ENCODE measurements at regions not wholly inside any gene's neighbourhood (a gene's known extent, or its start where the extent isn't known, plus 50 kb on each side); places are given as distances from the start of the nearest gene placed in this dataset.

DNA sequence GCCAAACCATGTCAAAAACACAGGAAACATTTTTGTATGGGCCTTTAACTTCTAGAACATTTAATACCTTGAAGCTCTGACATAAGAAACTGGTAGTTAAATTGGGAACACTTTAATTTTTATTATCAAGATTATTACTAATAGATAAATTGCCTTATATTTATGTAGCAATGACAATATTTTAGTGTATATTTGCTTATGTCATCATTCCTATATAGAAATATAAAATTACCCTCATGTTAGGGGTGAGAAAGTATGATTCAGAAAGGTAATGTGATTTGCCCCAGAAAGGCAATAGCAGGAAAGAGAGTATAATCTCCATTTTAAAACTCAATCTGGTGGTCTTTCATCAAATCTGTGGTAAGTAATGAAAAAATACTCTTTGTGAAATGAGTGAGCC, 147.4 kb downstream of the IL15 start:
- H3K4me3 ChIP-seq: no peak overlapping the region
- H3K36me3 ChIP-seq (ENCODE audit: control insufficient read depth in 4 of 4, insufficient read depth in 4 of 4, low read length in 4 of 4): no peaks in the 10 kb centered on the region
- ATAC-seq (ENCODE audit: insufficient read depth, low FRiP score) (no peak), DNase-seq (no peak)
- no peak overlapping the region for H3K27ac ChIP-seq (ENCODE audit: low read depth in 1 of 2, low read length in 1 of 2)
- H3K4me1 ChIP-seq (ENCODE audit: control insufficient read depth in 5 of 5, insufficient read depth in 5 of 5, low read length in 5 of 5): no peaks in the 10 kb centered on the region
- no peak overlapping the region for H3K9ac ChIP-seq (ENCODE audit: insufficient read depth in 1 of 2, low read length in 2 of 2)
- H3K27me3 ChIP-seq (ENCODE audit: control insufficient read depth in 3 of 3, insufficient read depth in 3 of 3, low read length in 2 of 3): no peaks in the 10 kb centered on the region
- TF ChIP-seq, protein P1, sequence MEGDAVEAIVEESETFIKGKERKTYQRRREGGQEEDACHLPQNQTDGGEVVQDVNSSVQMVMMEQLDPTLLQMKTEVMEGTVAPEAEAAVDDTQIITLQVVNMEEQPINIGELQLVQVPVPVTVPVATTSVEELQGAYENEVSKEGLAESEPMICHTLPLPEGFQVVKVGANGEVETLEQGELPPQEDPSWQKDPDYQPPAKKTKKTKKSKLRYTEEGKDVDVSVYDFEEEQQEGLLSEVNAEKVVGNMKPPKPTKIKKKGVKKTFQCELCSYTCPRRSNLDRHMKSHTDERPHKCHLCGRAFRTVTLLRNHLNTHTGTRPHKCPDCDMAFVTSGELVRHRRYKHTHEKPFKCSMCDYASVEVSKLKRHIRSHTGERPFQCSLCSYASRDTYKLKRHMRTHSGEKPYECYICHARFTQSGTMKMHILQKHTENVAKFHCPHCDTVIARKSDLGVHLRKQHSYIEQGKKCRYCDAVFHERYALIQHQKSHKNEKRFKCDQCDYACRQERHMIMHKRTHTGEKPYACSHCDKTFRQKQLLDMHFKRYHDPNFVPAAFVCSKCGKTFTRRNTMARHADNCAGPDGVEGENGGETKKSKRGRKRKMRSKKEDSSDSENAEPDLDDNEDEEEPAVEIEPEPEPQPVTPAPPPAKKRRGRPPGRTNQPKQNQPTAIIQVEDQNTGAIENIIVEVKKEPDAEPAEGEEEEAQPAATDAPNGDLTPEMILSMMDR (IDR thresholded peaks at IDR 0.05; ENCODE audit: control extremely low read depth, extremely low read depth): no peak
- H3K9me3 ChIP-seq (ENCODE audit: control insufficient read depth in 4 of 4, insufficient read depth in 3 of 4, low read length in 3 of 4): peaks cover 0 to 2% (median 0%) of the 10 kb centered on the region in 4 donors

DNA sequence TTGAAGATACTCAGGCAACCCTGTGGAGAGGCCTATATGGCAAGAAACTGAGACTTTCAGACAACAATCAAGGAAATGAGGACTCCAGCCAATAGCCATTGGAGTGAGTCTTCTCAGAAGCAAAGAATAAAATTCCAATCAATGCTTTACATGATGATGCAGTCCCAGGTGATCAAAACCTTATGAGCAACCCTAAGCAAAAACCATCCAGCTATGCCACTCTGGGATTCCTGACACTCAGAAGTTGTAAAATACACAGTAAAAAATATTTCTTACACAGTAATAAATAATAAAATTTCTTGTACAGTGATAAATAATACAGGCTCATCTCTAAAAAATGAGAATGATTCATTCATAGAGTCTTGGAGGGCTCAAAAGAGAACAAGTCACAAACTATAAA, 150.6 kb downstream of the IL15 start:
- Histone ChIP-seq H3K27me3 (ENCODE audit: control insufficient read depth in 3 of 3, insufficient read depth in 3 of 3, low read length in 2 of 3) (no peaks in the 10 kb centered on the region), H3K9ac (ENCODE audit: insufficient read depth in 1 of 2, low read length in 2 of 2) (no peak overlapping the region), H3K36me3 (ENCODE audit: control insufficient read depth in 4 of 4, insufficient read depth in 4 of 4, low read length in 4 of 4) (no peaks in the 10 kb centered on the region), H3K9me3 (ENCODE audit: control insufficient read depth in 4 of 4, insufficient read depth in 3 of 4, low read length in 3 of 4) (peaks cover 0 to 2% (median 0%) of the 10 kb centered on the region in 4 donors), H3K4me3 (no peak overlapping the region), H3K4me1 (ENCODE audit: control insufficient read depth in 5 of 5, insufficient read depth in 5 of 5, low read length in 5 of 5) (no peaks in the 10 kb centered on the region), H3K27ac (ENCODE audit: low read depth in 1 of 2, low read length in 1 of 2) (no peak overlapping the region)
- TF ChIP-seq, protein P1 (IDR thresholded peaks at IDR 0.05; ENCODE audit: control extremely low read depth, extremely low read depth): no peak
- ATAC-seq (ENCODE audit: insufficient read depth, low FRiP score) (no peak), DNase-seq (no peak)

DNA sequence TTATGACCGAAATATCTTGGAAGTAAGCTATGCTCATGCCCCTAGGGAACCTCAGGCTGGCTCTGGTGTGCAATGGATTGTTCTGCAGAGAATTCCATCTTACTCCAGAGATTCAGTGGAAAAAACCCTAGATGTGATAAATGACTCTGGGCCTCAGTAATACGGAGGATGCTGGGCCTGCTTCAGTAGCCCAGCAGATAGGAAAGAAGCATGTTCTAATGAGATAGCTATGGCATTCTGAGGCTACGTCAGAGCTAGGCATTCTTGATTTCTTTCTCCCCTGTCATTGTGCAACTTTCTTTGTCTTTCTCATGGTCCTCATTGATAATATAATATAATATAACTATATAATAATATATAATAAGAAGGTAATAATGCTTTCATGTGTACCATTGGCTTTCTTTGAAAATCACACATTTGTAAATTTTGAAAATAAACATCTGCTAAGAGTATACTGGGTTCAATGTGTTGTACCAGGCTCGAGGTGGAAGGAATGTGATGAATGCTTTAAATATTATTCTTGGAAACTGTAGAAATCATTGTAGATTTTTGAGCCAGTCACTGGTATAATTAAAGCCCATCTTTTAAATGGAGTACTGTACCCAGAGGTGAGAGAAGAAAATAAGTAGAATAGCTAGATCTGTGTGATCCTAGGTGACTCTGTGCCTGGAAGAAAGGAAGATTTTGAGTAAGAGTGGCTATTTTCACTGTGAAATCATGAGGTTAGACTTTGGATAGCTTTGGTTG, 152.0 kb downstream of the IL15 start:
- no peaks in the 10 kb centered on the region for H3K4me1 ChIP-seq (ENCODE audit: control insufficient read depth in 5 of 5, insufficient read depth in 5 of 5, low read length in 5 of 5)
- ATAC-seq (ENCODE audit: insufficient read depth, low FRiP score) (no peak), DNase-seq (no peak)
- no peaks in the 10 kb centered on the region for H3K36me3 ChIP-seq (ENCODE audit: control insufficient read depth in 4 of 4, insufficient read depth in 4 of 4, low read length in 4 of 4)
- H3K27ac ChIP-seq (ENCODE audit: low read depth in 1 of 2, low read length in 1 of 2): no peak overlapping the region
- no peaks in the 10 kb centered on the region for H3K9me3 ChIP-seq (ENCODE audit: control insufficient read depth in 4 of 4, insufficient read depth in 3 of 4, low read length in 3 of 4)
- TF ChIP-seq, protein P1 (IDR thresholded peaks at IDR 0.05; ENCODE audit: control extremely low read depth, extremely low read depth): no peak
- WGBS, 2 donors: 79 to 81% methylated on average over 4 of the region's 4 CpGs
- H3K9ac ChIP-seq (ENCODE audit: insufficient read depth in 1 of 2, low read length in 2 of 2): no peak overlapping the region
- H3K4me3 ChIP-seq: no peak overlapping the region
- no peaks in the 10 kb centered on the region for H3K27me3 ChIP-seq (ENCODE audit: control insufficient read depth in 3 of 3, insufficient read depth in 3 of 3, low read length in 2 of 3)

DNA sequence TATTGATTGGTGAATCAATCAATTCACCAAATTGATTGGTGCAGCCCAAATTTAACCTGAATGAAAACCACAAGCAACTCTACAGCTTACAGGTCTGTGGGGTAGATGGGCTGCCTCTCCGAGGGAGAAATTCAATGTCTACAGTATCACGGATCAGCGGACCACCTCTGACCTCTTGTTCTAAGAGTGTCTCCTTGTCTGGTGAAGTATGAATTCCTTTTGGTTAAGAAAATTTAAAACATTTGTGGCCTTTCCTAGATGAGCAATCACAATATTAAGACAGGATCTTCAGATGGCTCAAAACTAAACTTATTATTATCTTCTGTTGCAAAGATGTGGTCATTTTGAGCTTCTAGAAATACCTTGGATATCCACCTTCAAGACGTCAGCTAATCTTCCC, 153.3 kb downstream of the IL15 start:
- DNase-seq: no peak
- no peak overlapping the region for H3K27ac ChIP-seq (ENCODE audit: low read depth in 1 of 2, low read length in 1 of 2)
- 89 to 92% methylated on average over 4 of the region's 4 CpGs for WGBS, 2 donors
- H3K9me3 ChIP-seq (ENCODE audit: control insufficient read depth in 4 of 4, insufficient read depth in 3 of 4, low read length in 3 of 4): no peaks in the 10 kb centered on the region
- H3K4me3 ChIP-seq: no peak overlapping the region
- no peak overlapping the region for H3K9ac ChIP-seq (ENCODE audit: insufficient read depth in 1 of 2, low read length in 2 of 2)
- no peaks in the 10 kb centered on the region for H3K4me1 ChIP-seq (ENCODE audit: control insufficient read depth in 5 of 5, insufficient read depth in 5 of 5, low read length in 5 of 5)
- no peak for ATAC-seq (ENCODE audit: insufficient read depth, low FRiP score)
- TF ChIP-seq, protein P1 (IDR thresholded peaks at IDR 0.05; ENCODE audit: control extremely low read depth, extremely low read depth): no peak
- H3K27me3 ChIP-seq (ENCODE audit: control insufficient read depth in 3 of 3, insufficient read depth in 3 of 3, low read length in 2 of 3): no peaks in the 10 kb centered on the region
- H3K36me3 ChIP-seq (ENCODE audit: control insufficient read depth in 4 of 4, insufficient read depth in 4 of 4, low read length in 4 of 4): no peaks in the 10 kb centered on the region
